ENCODE measurements at regions not wholly inside any gene's neighbourhood (a gene's known extent, or its start where the extent isn't known, plus 50 kb on each side); places are given as distances from the start of the nearest gene placed in this dataset.

DNA sequence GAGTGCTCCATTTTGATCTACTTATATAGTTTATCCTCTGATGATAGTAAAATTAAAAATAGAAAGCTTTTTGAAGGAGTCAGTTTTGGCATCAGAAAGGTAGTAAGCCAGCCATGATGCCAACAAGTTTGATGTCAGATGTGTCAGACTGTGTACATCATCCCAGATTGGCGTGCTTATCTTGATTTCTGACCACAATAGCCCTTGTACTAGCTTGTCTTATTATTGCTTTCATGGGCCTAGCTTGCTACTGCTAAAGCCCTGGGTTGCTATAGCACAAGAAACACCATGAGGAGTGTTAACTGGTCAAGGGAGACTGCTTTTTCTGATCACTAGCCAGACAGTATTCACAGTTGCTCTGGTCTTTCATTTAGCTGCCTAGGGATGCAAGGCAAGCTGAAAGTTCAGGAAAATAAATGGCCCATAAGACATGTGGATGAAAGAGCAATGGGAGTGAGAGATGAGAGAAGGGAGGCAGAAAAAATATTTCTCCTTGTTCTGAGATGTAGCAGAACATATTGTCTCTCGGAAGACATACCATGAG lies 1038.5 kb downstream of the JRKL start:
- TF ChIP-seq CTCF (IDR thresholded peaks at IDR 0.05 in 4 of 5, conservative IDR thresholded peaks at IDR 0.05 in 1 of 5) (no peak), POLR2A (IDR thresholded peaks at IDR 0.05) (no peak)

Data from gastrocnemius medialis (tissue), 4 donors.